NB4 (cell line): ENCODE measurements at regions not wholly inside any gene's neighbourhood (a gene's known extent, or its start where the extent isn't known, plus 50 kb on each side); places are given as distances from the start of the nearest gene placed in this dataset.

Source experiments
- CTCF ChIP-seq: IDR thresholded peaks from one replicate; pipeline ENCODE4 v1.5.1; 2012; ENCODE audit warnings: low read depth, low read length
- MAX ChIP-seq: IDR thresholded peaks from 2 replicates; pipeline ENCODE4 v1.6.1; 2011; ENCODE audit warnings: low read depth, low read length
- MYC ChIP-seq: IDR thresholded peaks from 2 replicates; pipeline ENCODE4 v1.6.1; 2011; ENCODE audit warnings: low read depth, low read length
- POLR2A ChIP-seq: IDR thresholded peaks from 2 replicates; pipeline ENCODE4 v1.6.1; 2011; ENCODE audit warnings: mild to moderate bottlenecking; ENCODE audit not compliant: insufficient read length; ENCODE audit errors: extremely low read depth

DNA sequence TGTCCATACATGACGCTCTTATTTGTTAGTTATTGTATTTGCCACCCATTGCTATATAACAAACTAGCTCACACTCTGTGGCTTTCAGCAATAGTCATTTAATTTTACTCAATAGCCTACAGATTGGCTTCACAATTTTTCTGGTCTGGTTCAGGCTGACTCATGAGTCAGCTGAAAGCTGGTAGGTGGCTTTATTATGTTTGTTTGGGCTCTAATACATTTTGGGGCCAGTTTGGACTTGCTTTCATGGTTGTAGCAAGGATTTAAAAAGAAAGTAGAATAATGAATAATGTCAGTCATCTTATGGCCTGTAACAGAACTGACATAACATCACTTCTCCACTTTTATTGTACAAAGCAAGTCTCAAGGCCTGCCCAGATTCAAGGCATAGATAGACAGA, 338.7 kb downstream of the LRRIQ3 start:
- TF ChIP-seq CTCF (no peak), POLR2A (no peak), MAX (no peak), MYC (no peak)
